ENCODE measurements at regions not wholly inside any gene's neighbourhood (a gene's known extent, or its start where the extent isn't known, plus 50 kb on each side); places are given as distances from the start of the nearest gene placed in this dataset.

DNA sequence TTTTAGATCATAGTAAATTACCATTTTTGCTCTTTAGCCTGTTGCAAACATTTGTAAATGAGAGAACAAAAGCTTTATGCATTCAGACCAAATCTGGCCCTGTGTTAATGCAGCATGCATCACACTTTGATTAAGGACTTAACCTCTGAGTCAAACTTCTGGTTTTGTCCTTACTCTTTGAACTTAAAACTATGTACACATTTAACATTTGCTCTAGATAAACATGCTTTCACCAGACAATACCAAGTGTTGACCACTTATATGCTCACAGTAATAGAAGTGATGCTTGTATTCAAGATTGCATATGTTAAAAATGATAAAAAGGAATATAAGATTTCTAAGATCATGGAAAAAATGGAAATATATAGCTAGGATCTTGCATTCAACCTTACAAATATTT lies 1095.3 kb downstream of the ADGRL2 start:
- TF ChIP-seq, protein P1, sequence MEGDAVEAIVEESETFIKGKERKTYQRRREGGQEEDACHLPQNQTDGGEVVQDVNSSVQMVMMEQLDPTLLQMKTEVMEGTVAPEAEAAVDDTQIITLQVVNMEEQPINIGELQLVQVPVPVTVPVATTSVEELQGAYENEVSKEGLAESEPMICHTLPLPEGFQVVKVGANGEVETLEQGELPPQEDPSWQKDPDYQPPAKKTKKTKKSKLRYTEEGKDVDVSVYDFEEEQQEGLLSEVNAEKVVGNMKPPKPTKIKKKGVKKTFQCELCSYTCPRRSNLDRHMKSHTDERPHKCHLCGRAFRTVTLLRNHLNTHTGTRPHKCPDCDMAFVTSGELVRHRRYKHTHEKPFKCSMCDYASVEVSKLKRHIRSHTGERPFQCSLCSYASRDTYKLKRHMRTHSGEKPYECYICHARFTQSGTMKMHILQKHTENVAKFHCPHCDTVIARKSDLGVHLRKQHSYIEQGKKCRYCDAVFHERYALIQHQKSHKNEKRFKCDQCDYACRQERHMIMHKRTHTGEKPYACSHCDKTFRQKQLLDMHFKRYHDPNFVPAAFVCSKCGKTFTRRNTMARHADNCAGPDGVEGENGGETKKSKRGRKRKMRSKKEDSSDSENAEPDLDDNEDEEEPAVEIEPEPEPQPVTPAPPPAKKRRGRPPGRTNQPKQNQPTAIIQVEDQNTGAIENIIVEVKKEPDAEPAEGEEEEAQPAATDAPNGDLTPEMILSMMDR (conservative IDR thresholded peaks at IDR 0.05; ENCODE audit: low read depth, low read length) = no peak
- DNase-seq (ENCODE audit: low read depth) = no peak
- H3K4me3 ChIP-seq (ENCODE audit: low read depth, low read length) = no peak overlapping the region

GRCh38 chr1:82894635-82895034 lies 1093.9 kb downstream of the ADGRL2 start:
- TF ChIP-seq, protein P1 (conservative IDR thresholded peaks at IDR 0.05; ENCODE audit: low read depth, low read length) = no peak

DNA sequence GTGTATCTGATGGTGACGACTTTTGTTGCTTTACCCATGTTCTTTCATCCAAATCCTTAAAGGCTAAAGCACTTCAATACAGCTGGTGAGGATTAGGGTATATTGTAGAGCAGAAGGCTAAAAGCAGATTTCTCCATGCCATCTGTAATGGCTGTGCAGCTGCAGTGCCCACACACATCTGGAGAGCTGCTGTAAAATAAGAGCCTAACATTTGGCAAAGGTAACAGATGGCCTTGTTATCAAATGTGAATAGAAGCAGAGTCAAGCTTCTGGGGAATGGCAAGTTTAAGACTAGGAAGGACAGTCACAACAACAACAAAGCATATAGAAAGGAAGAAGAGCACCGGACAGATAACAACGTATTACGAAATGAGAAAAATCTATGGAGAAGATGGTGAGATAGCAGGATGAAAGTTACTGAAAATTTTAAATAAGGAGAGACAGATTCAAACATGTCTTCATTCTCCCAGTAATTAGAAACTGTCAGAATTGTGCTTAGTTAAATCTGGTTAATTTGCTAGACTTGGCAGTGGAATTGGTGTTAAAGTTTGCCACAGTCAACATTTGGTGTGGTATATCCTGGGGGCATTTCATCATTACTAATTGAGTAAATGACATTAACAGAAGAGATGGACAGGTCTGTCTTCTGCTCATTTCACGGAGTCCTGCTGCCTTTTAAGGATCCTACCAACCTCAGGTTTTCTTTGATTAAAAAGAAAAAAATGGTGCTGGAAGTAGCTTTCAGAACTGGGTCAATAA lies 1093.2 kb downstream of the ADGRL2 start:
- TF ChIP-seq, protein P1 (conservative IDR thresholded peaks at IDR 0.05; ENCODE audit: low read depth, low read length) = no peak
- no peak overlapping the region for H3K4me3 ChIP-seq (ENCODE audit: low read depth, low read length)
- no peak for DNase-seq (ENCODE audit: low read depth)

More at GRCh38 chr1:82894635-82895034, 1093.9 kb downstream of the ADGRL2 start:
- no peak for DNase-seq (ENCODE audit: low read depth)
- H3K4me3 ChIP-seq (ENCODE audit: low read depth, low read length) = no peak overlapping the region

DNA sequence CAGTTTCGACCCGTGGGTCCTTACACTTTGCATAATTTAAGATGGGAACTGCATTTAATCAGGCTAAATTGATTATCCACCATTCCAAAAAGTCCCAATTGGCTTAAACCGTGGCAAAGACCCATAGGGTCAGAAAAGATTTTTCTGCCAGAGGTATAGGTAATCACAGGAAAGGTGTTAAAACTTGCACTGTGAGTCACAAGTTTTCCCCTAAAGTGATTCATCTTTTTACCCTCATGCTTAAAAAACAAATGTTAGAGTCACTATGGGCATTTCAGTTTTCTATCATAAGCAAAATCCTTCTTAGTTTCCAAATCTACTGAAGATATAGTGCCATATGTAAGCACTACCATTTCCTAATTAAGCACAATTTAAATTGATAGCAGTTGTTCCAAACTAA lies 1079.8 kb downstream of the ADGRL2 start:
- no peak for DNase-seq (ENCODE audit: low read depth)
- no peak overlapping the region for H3K4me3 ChIP-seq (ENCODE audit: low read depth, low read length)
- TF ChIP-seq, protein P1 (conservative IDR thresholded peaks at IDR 0.05; ENCODE audit: low read depth, low read length) = no peak

- TF ChIP-seq, protein P1 (conservative IDR thresholded peaks at IDR 0.05; ENCODE audit: low read depth, low read length) = no peak
- no peak for DNase-seq (ENCODE audit: low read depth)
- H3K4me3 ChIP-seq (ENCODE audit: low read depth, low read length) = no peak overlapping the region
These were observed 1079.1 kb downstream of the ADGRL2 start for GRCh38 chr1:82879701-82880305.

DNA sequence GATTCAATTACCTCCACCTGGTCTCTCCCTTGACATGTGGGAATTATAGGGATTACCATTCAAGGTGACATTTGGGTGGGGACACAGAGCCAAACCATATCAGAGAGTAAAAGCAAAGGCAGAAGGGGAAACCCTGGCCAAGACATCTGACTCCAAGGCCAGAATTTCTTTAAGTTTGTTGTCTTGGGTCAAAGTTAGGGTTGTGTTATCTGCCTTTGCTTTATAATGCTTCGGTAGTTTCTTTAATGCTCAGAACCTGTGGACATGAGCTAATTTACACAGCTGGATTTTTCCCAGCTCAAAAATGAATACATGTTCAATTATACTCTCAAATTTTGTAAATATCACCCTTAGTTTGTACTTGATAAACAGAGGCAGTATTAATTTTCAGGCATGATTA lies 1074.4 kb downstream of the ADGRL2 start:
- DNase-seq (ENCODE audit: low read depth) = no peak
- TF ChIP-seq, protein P1 (conservative IDR thresholded peaks at IDR 0.05; ENCODE audit: low read depth, low read length) = no peak

DNA sequence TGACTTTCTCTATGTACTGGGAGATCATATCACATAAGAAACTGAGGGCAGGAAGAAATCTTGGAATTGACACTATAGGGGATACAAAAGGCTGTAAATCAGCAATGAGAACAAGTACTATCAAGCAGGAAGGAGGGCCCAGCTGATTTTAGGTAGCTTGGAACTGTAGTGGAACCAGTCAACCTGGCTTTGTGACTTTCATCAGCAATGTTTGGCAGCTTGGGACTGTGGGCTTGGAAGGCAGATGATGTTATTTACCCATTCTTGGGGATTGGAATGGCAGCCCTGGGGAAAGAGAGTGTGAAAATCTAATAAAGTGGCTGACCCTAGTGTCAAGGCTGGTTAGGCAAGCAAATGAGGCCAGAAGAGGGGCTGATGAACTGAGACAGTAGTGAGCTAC lies 1073.3 kb downstream of the ADGRL2 start:
- TF ChIP-seq, protein P1 (conservative IDR thresholded peaks at IDR 0.05; ENCODE audit: low read depth, low read length) = no peak
- DNase-seq (ENCODE audit: low read depth) = no peak
- H3K4me3 ChIP-seq (ENCODE audit: low read depth, low read length) = no peak overlapping the region

More for the DNA sequence above, 1074.4 kb downstream of the ADGRL2 start:
- H3K4me3 ChIP-seq (ENCODE audit: low read depth, low read length) = no peak overlapping the region
